WERI-Rb-1 (cell line): ENCODE measurements at regions not wholly inside any gene's neighbourhood (a gene's known extent, or its start where the extent isn't known, plus 50 kb on each side); places are given as distances from the start of the nearest gene placed in this dataset.

Experiments used
- DNase-seq: peaks from one replicate; pipeline ENCODE4 v3.0.0-alpha.2; 2020
- H3K27ac ChIP-seq: fragments of 250-450 bp; sonication (Bioruptor Pico); 2 replicates; pipeline ENCODE4 v1.5.1; 2020; ENCODE audit warnings: mild to moderate bottlenecking, moderate library complexity
- H3K27me3 ChIP-seq: fragments of 250-450 bp; sonication (Bioruptor Pico); 2 replicates; pipeline ENCODE4 v1.5.1; 2021; ENCODE audit warnings: mild to moderate bottlenecking, low read depth, moderate library complexity; ENCODE audit not compliant: insufficient read depth, severe bottlenecking
- H3K36me3 ChIP-seq: fragments of 250-450 bp; sonication (Bioruptor Pico); 2 replicates; pipeline ENCODE4 v1.5.1; 2020; ENCODE audit warnings: mild to moderate bottlenecking, moderate library complexity
- H3K4me3 ChIP-seq: 2 replicates; pipeline ENCODE4 v1.5.1; 2011; ENCODE audit warnings: low read depth, mild to moderate bottlenecking, control low read depth, low read length
- H3K9me3 ChIP-seq: fragments of 250-450 bp; sonication (Bioruptor Pico); 2 replicates; pipeline ENCODE4 v1.5.1; 2021; ENCODE audit warnings: mild to moderate bottlenecking, moderate library complexity; ENCODE audit not compliant: severe bottlenecking
- CTCF ChIP-seq: IDR thresholded peaks from 2 replicates; pipeline ENCODE4 v1.5.1; 2011; ENCODE audit warnings: low read depth, mild to moderate bottlenecking, control low read depth, inconsistent platforms, low read length

- Histone ChIP-seq H3K4me3 (no peak overlapping the region), H3K27ac (no peak overlapping the region), H3K36me3 (no peaks in the 10 kb centered on the region)
Measured at GRCh38 chr21:31493350-31493880, 149.4 kb upstream of the TIAM1 start.

GRCh38 chr21:31491617-31492016 lies 147.6 kb upstream of the TIAM1 start:
- no peak for DNase-seq
- Histone ChIP-seq H3K4me3 (no peak overlapping the region), H3K9me3 (peaks cover 4% of the 10 kb centered on the region), H3K27me3 (no peaks in the 10 kb centered on the region), H3K27ac (no peak overlapping the region), H3K36me3 (no peaks in the 10 kb centered on the region)
- TF ChIP-seq CTCF, result no peak

More at GRCh38 chr21:31493350-31493880, 149.4 kb upstream of the TIAM1 start:
- no peak for DNase-seq
- Histone ChIP-seq H3K27me3 (no peaks in the 10 kb centered on the region), H3K9me3 (peaks cover 4% of the 10 kb centered on the region)
- no peak for TF ChIP-seq CTCF

- Histone ChIP-seq H3K27me3 (no peaks in the 10 kb centered on the region), H3K27ac (no peak overlapping the region), H3K4me3 (no peak overlapping the region), H3K36me3 (no peaks in the 10 kb centered on the region), H3K9me3 (peaks cover 4% of the 10 kb centered on the region)
- no peak for DNase-seq
- no peak for TF ChIP-seq CTCF
Measured at GRCh38 chr21:31490443-31490842, 146.4 kb upstream of the TIAM1 start.

- no peak overlapping the region for H3K27ac ChIP-seq
- no peaks in the 10 kb centered on the region for H3K36me3 ChIP-seq
- peaks cover 4% of the 10 kb centered on the region for H3K9me3 ChIP-seq
- no peak for DNase-seq
- no peak overlapping the region for H3K4me3 ChIP-seq
- H3K27me3 ChIP-seq, result no peaks in the 10 kb centered on the region
- no peak for TF ChIP-seq CTCF
Measured at GRCh38 chr21:31489726-31490125, 145.7 kb upstream of the TIAM1 start.

- H3K27me3 ChIP-seq, result no peaks in the 10 kb centered on the region
- H3K4me3 ChIP-seq, result no peak overlapping the region
- no peak overlapping the region for H3K27ac ChIP-seq
- peaks cover 4% of the 10 kb centered on the region for H3K9me3 ChIP-seq
- no peaks in the 10 kb centered on the region for H3K36me3 ChIP-seq
- DNase-seq, result no peak
- TF ChIP-seq CTCF, result no peak
Measured at GRCh38 chr21:31489014-31489413, 145.0 kb upstream of the TIAM1 start.

GRCh38 chr21:31484219-31484618 lies 140.2 kb upstream of the TIAM1 start:
- no peak for TF ChIP-seq CTCF
- H3K27me3 ChIP-seq, result no peaks in the 10 kb centered on the region
- H3K9me3 ChIP-seq, result peaks cover 3% of the 10 kb centered on the region
- no peaks in the 10 kb centered on the region for H3K36me3 ChIP-seq
- H3K4me3 ChIP-seq, result no peak overlapping the region
- no peak overlapping the region for H3K27ac ChIP-seq
- no peak for DNase-seq
